Esophagus muscularis mucosa (tissue), 4 donors: ENCODE measurements at regions not wholly inside any gene's neighbourhood (a gene's known extent, or its start where the extent isn't known, plus 50 kb on each side); places are given as distances from the start of the nearest gene placed in this dataset.

ENCODE experiments used
- DNase-seq: peaks from one replicate; pipeline ENCODE4 v3.0.0-alpha.2; 2017; ENCODE audit errors: extremely low spot score
- H3K27ac ChIP-seq, 4 donors: fragments of 200-600 bp; sonication (generic); replicated peaks in 1 of 4; 1 replicate in 3 of 4; 2 replicates in 1 of 4; pipeline ENCODE4 v1.5.1; 2016 to 2019; ENCODE audit warnings: mild to moderate bottlenecking in 1 of 4
- H3K27me3 ChIP-seq, 4 donors: fragments of 200-600 bp; sonication (generic); one replicate each; pipeline versions ENCODE4 v1.5.1 to v1.6.0; 2016 to 2019
- H3K36me3 ChIP-seq, 4 donors: fragments of 200-600 bp; sonication (generic); one replicate each; pipeline ENCODE4 v1.5.1; 2016 to 2019
- H3K4me1 ChIP-seq, 4 donors: fragments of 200-600 bp; sonication (generic); one replicate each; pipeline ENCODE4 v1.5.1; 2016 to 2019
- H3K4me3 ChIP-seq, 4 donors: fragments of 200-600 bp; sonication (generic); 1 replicate in 2 of 4; 2 replicates in 2 of 4; pipeline ENCODE4 v1.5.1; 2016 to 2019; ENCODE audit warnings: mild to moderate bottlenecking in 4 of 4, moderate library complexity in 1 of 4
- H3K9me3 ChIP-seq, 4 donors: fragments of 200-600 bp; sonication (generic); 1 replicate in 3 of 4; 2 replicates in 1 of 4; pipeline ENCODE4 v1.5.1; 2016 to 2019
- CTCF ChIP-seq, 3 experiments: fragments of 200-600 bp in 2 of 3; fragments of 450-650 bp in 1 of 3; sonication (generic) in 2 of 3; IDR thresholded peaks; one replicate each; pipeline ENCODE4 v1.5.1; 2017 to 2019; ENCODE audit warnings: antibody characterized with exemption in 3 of 3, mild to moderate bottlenecking in 2 of 3, moderate library complexity in 1 of 3
- EP300 ChIP-seq: sonication (generic); formaldehyde crosslinking; IDR thresholded peaks from one replicate; pipeline ENCODE4 v1.6.1; 2017; ENCODE audit warnings: antibody characterized with exemption
- POLR2A ChIP-seq: fragments of 450-650 bp; IDR thresholded peaks from one replicate; pipeline ENCODE4 v1.6.1; 2017; ENCODE audit warnings: antibody characterized with exemption, moderate library complexity, mild to moderate bottlenecking, low read depth
- POLR2AphosphoS5 ChIP-seq, 2 donors: sonication (generic); formaldehyde crosslinking; IDR thresholded peaks; one replicate each; pipeline ENCODE4 v1.6.1; 2017; ENCODE audit warnings: antibody characterized with exemption in 2 of 2
- WGBS: methylation state at CpG from one replicate; pipeline ENCODE4 v1.1.5; 2018; 5-methylcytosine and 5-hydroxymethylcytosine counted together
- intact Hi-C: fragments of 100-400 bp; cut with DNase I; formaldehyde crosslinking; loops from one replicate; pipeline ENCODE4 v1.15.1; 2023

DNA sequence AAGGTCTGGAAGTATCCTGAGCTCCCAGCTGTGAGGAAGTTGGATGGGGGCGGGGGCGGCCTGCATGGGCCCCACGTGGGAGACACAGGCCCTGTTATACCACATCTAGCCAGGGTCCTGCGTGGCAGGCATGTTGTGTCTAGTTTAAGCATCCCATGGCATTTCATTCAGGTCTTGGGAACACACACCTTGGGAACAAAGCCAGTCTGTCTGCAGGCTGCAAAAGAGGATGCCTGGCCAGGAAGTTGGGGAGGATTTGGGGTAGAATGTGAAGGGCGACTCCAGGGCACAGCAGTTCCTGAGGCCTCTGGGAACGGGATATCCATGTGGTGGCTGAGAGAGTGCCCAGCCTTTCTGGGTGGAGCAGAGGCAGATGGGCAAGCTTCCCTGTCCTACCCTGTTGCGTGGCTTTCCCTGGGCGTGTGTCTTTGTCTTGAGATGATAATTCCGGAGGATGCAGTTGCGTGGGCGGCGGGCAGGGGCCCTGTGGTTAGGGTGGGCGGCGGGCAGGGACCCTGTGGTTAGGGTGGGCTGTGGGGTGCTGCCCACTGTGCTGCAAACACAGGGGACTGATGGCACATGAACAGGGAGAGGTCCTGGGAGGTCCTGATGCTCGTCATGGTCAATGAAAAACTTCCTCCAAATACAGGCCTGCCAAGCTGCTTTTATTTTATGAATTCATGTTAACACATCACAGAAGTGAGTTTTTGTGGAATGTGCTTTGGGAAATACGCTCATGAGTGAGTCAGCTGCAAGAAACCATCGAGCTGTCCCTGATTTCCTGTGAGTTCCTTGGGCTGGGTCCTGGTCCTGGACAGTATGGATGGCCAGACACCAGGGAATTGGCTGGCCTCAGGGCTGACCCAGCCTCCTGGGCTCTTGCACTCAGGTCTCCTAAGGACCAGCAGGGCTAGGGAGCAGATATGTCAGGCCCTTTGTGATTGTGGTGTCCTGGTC lies 90.0 kb upstream of the HS6ST1 start:
- H3K9me3 ChIP-seq: no peaks in the 10 kb centered on the region
- H3K4me1 ChIP-seq: peaks cover 0 to 4% (median 0%) of the 10 kb centered on the region in 4 donors
- no peak overlapping the region for H3K4me3 ChIP-seq
- peak overlapping the region in 1 of 4 donors; percentile 33 for H3K27ac ChIP-seq
- intact Hi-C loops: no loop called here
- WGBS: 75% methylated on average over 15 of the region's 17 CpGs
- TF ChIP-seq POLR2AphosphoS5 (IDR thresholded peaks at IDR 0.05) (no peak), POLR2A (no peak), CTCF (IDR thresholded peaks at IDR 0.05) (no peak), EP300 (no peak)
- H3K27me3 ChIP-seq: peaks cover 0 to 4% (median 0%) of the 10 kb centered on the region in 4 donors
- no peaks in the 10 kb centered on the region for H3K36me3 ChIP-seq
- peak; percentile 91 for DNase-seq

- Histone ChIP-seq H3K4me3 (no peak overlapping the region), H3K9me3 (no peaks in the 10 kb centered on the region), H3K4me1 (peaks cover 0 to 4% (median 0%) of the 10 kb centered on the region in 4 donors), H3K27ac (no peak overlapping the region), H3K27me3 (peaks cover 0 to 4% (median 0%) of the 10 kb centered on the region in 4 donors), H3K36me3 (no peaks in the 10 kb centered on the region)
- intact Hi-C loops: no loop called here
- TF ChIP-seq POLR2A (no peak), EP300 (no peak), CTCF (IDR thresholded peaks at IDR 0.05) (no peak), POLR2AphosphoS5 (IDR thresholded peaks at IDR 0.05) (no peak)
- peak; percentile 88 for DNase-seq
- WGBS: 98% methylated on average over 5 of the region's 9 CpGs
Measured at GRCh38 chr2:128409326-128410034, 90.8 kb upstream of the HS6ST1 start.

- H3K27me3 ChIP-seq: peaks cover 0 to 4% (median 0%) of the 10 kb centered on the region in 4 donors
- no peaks in the 10 kb centered on the region for H3K36me3 ChIP-seq
- intact Hi-C loops: no loop called here
- no peak overlapping the region for H3K4me3 ChIP-seq
- DNase-seq: peak; percentile 62
- TF ChIP-seq POLR2A: no peak
- no peak for TF ChIP-seq POLR2AphosphoS5 (IDR thresholded peaks at IDR 0.05)
- no peak for TF ChIP-seq EP300
- TF ChIP-seq CTCF (IDR thresholded peaks at IDR 0.05): no peak
- peaks cover 0 to 4% (median 0%) of the 10 kb centered on the region in 4 donors for H3K4me1 ChIP-seq
- H3K27ac ChIP-seq: no peak overlapping the region
- no peaks in the 10 kb centered on the region for H3K9me3 ChIP-seq
- 94% methylated on average over 10 of the region's 10 CpGs for WGBS
Measured at GRCh38 chr2:128410035-128410757, 91.5 kb upstream of the HS6ST1 start.

DNA sequence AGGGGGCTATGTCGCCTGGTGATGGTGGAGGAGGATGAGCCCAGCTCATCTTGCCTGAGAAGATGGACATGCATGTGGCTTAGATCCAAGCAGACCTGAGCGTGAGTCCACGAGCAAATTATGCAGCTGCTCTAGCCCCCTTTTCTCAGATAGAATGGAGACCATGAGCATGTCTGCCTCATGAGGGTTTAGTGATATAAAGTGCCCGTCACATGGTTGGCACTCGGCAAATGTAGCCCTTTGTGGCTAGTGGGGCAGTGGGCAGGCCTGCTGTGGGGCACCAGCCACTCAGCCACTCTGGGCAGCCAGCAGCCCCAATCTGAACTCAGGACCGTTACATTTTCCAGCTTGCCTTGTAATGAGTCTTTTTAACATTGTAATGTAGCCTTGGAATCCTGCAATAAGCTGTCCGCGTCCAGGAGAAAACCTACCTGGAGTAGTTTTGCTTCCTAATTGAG lies 92.1 kb upstream of the HS6ST1 start:
- no peak overlapping the region for H3K4me3 ChIP-seq
- intact Hi-C loops: no loop called here

More for the DNA sequence above, 92.1 kb upstream of the HS6ST1 start:
- peak; percentile 60 for DNase-seq
- Histone ChIP-seq H3K4me1 (peaks cover 0 to 4% (median 0%) of the 10 kb centered on the region in 4 donors), H3K36me3 (no peaks in the 10 kb centered on the region), H3K27ac (no peak overlapping the region), H3K27me3 (peaks cover 0 to 4% (median 0%) of the 10 kb centered on the region in 4 donors), H3K9me3 (no peaks in the 10 kb centered on the region)
- WGBS: 94% methylated on average over 6 of the region's 8 CpGs
- TF ChIP-seq POLR2A (no peak), POLR2AphosphoS5 (IDR thresholded peaks at IDR 0.05) (no peak), CTCF (IDR thresholded peaks at IDR 0.05) (no peak), EP300 (no peak)
